NCI-H1092 (cell line): ENCODE measurements at regions not wholly inside any gene's neighbourhood (a gene's known extent, or its start where the extent isn't known, plus 50 kb on each side); places are given as distances from the start of the nearest gene placed in this dataset.

Experiments used
- DNase-seq: peaks from one replicate; lab custom pipeline; 2025; lab: John Stamatoyannopoulos, UW

- DNase-seq, result no peak
Observed at GRCh38 chr13:27847669-27848068, 55.4 kb downstream of the GSX1 start.

DNA sequence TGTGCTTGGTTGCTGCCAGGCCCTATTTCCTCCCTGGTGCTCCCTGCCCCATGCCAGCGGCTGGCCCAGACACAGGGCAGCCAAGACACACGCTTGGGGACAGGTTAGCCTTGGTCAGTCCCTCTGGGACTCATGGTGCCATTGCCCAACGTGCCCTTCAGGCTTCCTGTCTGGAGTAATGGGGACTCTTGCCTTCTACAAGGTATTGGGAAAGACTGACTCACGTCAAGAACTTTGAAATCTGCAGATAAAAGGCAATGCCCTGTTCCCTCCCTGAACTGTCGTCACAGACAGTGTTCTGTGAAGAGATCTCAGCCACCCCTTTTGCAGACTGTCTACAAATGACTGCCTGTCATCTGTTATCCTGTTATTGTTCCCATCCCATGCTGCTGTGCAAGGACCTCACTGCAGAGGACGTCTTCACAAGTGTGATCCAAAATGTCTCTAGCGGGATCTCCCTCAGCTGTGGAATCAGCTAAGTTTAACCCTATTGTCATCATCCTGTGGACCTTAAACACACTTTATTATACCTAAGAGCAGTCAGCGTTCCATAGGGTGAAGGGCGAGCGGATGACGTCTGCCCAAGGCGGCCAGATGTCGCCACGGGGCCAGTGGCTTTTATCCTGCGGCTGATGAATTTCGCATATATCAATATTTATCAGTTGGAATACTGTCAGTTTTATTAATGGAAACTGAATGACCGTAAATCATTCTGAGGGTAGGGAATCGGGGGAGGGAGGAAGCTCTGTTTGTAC, 59.0 kb downstream of the GSX1 start:
- DNase-seq, result no peak

DNA sequence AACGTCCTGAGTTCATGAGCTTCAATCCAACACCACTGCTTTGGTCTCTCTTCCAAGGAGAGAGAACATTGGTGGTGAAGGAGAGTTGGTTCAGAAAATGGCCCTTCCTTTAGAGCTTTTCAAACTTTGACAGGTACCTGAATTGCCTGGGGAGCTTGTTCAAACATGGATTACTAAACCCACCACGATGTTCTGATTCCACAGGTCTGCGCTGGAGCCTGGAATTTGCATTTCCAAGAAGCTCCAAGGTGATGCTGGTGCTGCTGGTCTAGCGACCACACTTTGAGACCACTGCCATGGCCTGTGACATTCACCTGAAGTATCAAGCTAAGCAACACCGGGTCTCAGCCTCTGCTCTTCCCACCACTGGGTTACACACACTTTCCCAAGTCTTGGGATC, 60.2 kb downstream of the GSX1 start:
- DNase-seq, result no peak

DNA sequence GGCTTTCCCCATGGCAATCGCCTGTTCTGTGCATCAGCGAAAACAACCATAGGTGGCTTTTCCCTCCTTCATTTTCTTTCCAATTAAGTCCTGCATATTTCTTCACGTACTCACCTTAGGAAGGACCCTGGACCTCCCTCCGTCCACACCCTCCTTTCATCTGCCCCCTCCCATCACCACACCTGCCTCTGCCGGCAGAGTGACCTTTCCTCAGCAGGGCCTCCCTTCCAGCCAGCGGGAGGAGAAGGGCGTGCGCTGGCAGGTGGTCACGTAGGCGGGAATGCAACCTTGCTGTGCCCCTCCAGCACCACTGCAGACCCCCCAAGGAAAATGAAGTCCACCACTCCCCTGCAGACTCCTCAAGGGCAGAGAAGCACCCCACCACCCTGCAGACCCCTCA, 61.1 kb downstream of the GSX1 start:
- no peak for DNase-seq

DNA sequence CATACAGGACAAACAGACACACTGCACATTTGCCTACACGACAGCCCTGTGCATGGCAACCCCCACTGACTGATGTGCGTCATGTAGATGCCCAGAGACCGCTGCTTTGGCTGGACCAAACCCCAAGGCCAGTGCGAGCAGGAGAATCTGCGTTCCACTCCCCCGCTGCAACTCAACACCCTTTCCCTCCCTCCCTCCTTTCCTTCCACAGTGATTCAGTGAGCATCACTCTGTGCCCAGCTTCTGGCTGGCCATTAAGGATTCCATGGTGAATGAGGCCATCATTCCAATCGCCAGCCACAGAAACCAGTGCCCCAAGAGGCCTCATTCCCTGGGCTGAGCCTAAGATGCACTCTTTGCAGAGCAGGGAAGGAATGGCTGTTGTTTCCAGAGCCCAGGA, 61.6 kb downstream of the GSX1 start:
- no peak for DNase-seq

GRCh38 chr13:27854606-27855005, 62.3 kb downstream of the GSX1 start:
- DNase-seq, result no peak

- no peak for DNase-seq
Observed at GRCh38 chr13:27855381-27855780, 63.1 kb downstream of the GSX1 start.

GRCh38 chr13:27857282-27857681, 62.5 kb upstream of the PDX1 start:
- peak; percentile 80 for DNase-seq

DNA sequence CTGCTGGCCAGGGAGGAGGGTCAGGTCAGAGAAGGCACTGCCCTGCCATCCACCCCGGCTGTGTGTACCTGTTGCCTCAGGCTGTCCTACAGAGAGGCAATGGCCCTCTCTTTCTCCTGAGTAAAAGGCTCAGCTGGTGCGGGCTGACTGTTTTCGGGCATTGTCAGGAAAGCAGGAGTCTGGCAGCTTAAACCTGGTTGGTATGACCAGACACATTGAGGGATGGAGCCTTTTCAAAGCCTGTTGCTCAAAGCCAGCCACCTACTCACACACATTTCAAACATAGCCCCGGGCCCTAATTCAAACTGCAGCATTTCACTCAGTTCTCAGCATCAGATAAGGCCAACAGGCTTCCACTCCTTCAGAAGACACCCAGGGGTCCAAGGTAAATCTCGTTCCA, 61.8 kb upstream of the PDX1 start:
- no peak for DNase-seq

- DNase-seq, result no peak
Observed at GRCh38 chr13:27860743-27861142, 59.1 kb upstream of the PDX1 start.

DNA sequence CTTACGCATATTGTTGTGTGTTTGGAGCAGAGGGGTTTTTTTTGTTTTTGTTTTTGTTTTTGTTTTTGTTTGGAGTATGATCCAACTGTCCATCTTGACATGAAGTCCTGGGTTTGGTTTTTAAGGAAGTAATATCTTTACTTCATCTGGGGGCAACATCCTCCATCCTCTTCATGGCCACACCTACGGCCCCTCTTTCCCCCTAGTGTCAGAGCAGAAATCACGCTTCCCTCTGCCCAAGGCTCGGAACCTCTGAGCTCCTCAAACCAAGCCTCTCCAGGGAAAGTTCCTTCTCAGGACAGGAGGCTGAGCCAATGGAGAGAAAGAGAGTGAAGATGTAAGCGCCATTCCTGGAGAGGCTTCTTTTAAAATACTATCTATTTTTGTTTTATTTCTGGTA, 58.6 kb upstream of the PDX1 start:
- DNase-seq, result no peak

- no peak for DNase-seq
Observed at GRCh38 chr13:27868641-27869435, 51.0 kb upstream of the PDX1 start.

DNA sequence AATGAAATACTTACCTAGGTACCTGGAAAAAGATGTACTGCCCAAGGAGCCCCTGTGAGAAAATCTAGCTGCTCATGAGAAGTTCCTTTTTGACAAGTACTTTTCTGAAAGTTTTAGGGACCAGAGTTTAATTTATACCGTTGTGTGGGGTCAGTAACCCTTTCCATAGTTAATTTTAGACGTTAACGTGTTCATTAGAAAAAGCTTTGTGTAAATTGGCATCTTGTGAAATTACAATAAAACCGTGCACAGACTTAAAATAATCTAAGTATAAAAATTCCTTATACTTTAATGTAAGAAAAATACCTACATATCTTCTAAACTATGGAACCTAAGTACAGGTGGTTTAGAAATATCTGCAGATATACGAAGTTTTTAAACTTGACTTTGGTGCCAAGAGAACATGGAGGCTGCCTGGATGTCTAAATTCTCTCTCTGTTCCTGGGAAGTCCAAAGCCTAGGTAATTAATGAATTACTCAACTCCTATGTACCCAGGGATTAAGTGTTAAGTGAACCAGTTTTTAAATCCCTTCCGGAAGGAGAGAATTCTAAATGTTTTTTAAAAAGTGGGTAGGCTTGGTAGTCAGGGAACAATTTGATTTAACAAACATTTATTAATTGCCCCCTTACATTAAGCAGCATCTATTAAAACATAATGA, 50.2 kb upstream of the PDX1 start:
- no peak for DNase-seq
